Adrenal gland (tissue), 9 donors: ENCODE measurements at regions not wholly inside any gene's neighbourhood (a gene's known extent, or its start where the extent isn't known, plus 50 kb on each side); places are given as distances from the start of the nearest gene placed in this dataset.

ENCODE experiments used
- DNase-seq, 7 donors: peaks; one replicate each; pipeline ENCODE4 v3.0.0-alpha.2; 2019 to 2020
- H3K27ac ChIP-seq, 5 donors: fragments of 200-600 bp; sonication (generic) in 4 of 5; 1 replicate in 3 of 5; 2 replicates in 2 of 5; pipeline versions ENCODE4 v1.5.1 to v1.8.0; 2016 to 2020; ENCODE audit warnings: mild to moderate bottlenecking in 1 of 5
- H3K27me3 ChIP-seq: fragments of 200-600 bp; 2 replicates; pipeline ENCODE4 v1.8.0; 2021
- H3K36me3 ChIP-seq, 2 donors: fragments of 200-600 bp; replicated peaks in 1 of 2; 1 replicate in 1 of 2; 2 replicates in 1 of 2; pipeline versions ENCODE4 v1.5.1 to v1.8.0; 2018 to 2022
- H3K4me1 ChIP-seq, 2 donors: fragments of 200-600 bp; replicated peaks in 1 of 2; 1 replicate in 1 of 2; 2 replicates in 1 of 2; pipeline versions ENCODE4 v1.5.1 to v1.8.0; 2018 to 2021
- H3K4me3 ChIP-seq, 4 donors: fragments of 200-600 bp; sonication (generic) in 3 of 4; one replicate each; pipeline ENCODE4 v1.5.1; 2016 to 2018
- H3K9me3 ChIP-seq, 3 donors: fragments of 200-600 bp; sonication (generic) in 1 of 3; replicated peaks in 1 of 3; 1 replicate in 2 of 3; 2 replicates in 1 of 3; pipeline versions ENCODE4 v1.5.1 to v1.8.0; 2016 to 2021
- POLR2A ChIP-seq, 2 donors: fragments of 450-650 bp; IDR thresholded peaks; one replicate each; pipeline ENCODE4 v1.6.1; 2017; ENCODE audit warnings: antibody characterized with exemption in 2 of 2, mild to moderate bottlenecking in 2 of 2, moderate library complexity in 1 of 2
- WGBS, 4 donors: extraction: QIAGEN DNeasy Blood & Tissue Kit in 2 of 4; methylation state at CpG; one replicate each; pipeline versions ENCODE4 v1.1.5 to v1.1.7; 2013 to 2017; 5-methylcytosine and 5-hydroxymethylcytosine counted together
- intact Hi-C, 2 donors: fragments of 100-400 bp; cut with DNase I; formaldehyde crosslinking; loops; one replicate each; pipeline versions ENCODE4 v1.14.1 to v1.15.0; 2022 to 2023
- TF ChIP-seq, protein P1 (sequence below), 6 experiments: fragments of 450-650 bp in 4 of 6; fragments of 200-600 bp in 2 of 6; sonication (generic) in 1 of 6; IDR thresholded peaks; 1 replicate in 5 of 6; 2 replicates in 1 of 6; pipeline versions ENCODE4 v1.5.1 to v1.8.0; 2016 to 2021; ENCODE audit warnings: antibody characterized with exemption in 6 of 6, mild to moderate bottlenecking in 2 of 6, moderate library complexity in 1 of 6
- donor health status: healthy with polysubstance abuse.
- donor health status: Bipolar disorder and iron deficiency.
- donor health status: DM: yes; HTN: yes; CAD: no.
- donor health status: DM: no; HTN: no; CAD: no.
- donor health status: DM: no; HTN: no; CAD: no.

DNA sequence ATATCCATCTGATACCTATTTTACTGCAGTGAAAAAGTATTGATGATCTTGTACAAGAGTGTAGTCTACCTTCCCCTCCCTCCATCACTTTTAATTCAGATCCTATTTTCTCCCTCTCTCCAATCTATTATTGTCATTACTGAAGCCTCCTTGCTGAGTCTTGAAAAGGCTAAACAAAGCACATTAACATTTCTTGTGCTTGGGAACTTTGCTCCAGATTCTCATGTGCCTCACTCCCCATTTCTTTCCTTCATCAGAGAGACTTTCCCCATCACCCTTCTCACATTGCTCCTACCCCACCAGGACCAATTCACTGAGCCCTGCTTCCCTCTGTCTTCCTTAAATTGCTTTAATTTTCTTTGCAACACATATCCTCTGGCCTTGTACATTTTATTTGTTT, 736.2 kb upstream of the GCFC2 start:
- intact Hi-C loops: no loop called here

DNA sequence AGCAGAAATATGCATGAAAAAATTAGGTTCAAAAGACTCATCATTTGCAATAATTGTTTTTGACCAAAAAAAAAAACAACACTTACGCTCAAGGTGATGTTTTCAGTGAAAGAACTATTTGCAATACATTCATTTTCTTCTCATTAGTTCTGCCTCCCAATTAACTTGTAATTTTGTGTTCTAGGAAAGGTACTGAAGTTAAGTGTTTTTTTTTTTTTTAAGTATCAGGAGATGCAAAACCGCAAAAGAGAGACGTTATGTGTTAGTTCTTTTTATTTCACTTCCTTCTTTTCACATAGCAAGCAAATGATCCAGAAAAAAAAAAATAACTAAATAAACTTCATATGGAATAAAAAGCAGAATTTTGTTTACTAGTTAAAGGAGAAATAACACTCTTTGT, 735.2 kb upstream of the GCFC2 start:
- TF ChIP-seq, protein P1, sequence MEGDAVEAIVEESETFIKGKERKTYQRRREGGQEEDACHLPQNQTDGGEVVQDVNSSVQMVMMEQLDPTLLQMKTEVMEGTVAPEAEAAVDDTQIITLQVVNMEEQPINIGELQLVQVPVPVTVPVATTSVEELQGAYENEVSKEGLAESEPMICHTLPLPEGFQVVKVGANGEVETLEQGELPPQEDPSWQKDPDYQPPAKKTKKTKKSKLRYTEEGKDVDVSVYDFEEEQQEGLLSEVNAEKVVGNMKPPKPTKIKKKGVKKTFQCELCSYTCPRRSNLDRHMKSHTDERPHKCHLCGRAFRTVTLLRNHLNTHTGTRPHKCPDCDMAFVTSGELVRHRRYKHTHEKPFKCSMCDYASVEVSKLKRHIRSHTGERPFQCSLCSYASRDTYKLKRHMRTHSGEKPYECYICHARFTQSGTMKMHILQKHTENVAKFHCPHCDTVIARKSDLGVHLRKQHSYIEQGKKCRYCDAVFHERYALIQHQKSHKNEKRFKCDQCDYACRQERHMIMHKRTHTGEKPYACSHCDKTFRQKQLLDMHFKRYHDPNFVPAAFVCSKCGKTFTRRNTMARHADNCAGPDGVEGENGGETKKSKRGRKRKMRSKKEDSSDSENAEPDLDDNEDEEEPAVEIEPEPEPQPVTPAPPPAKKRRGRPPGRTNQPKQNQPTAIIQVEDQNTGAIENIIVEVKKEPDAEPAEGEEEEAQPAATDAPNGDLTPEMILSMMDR (IDR thresholded peaks at IDR 0.05): no peak
- Histone ChIP-seq H3K27ac (no peak overlapping the region), H3K36me3 (no peaks in the 10 kb centered on the region), H3K4me1 (no peaks in the 10 kb centered on the region), H3K9me3 (no peaks in the 10 kb centered on the region), H3K27me3 (no peaks in the 10 kb centered on the region), H3K4me3 (no peak overlapping the region)
- WGBS, 4 donors: 56 to 88% (median 87%) methylated on average over 3 of the region's 3 CpGs
- DNase-seq: no peak
- intact Hi-C loops: no loop called here

More for the DNA sequence above, 736.2 kb upstream of the GCFC2 start:
- no peaks in the 10 kb centered on the region for H3K4me1 ChIP-seq
- no peak for TF ChIP-seq POLR2A (IDR thresholded peaks at IDR 0.05)
- TF ChIP-seq, protein P1 (IDR thresholded peaks at IDR 0.05): no peak
- peaks cover 0 to 5% (median 0%) of the 10 kb centered on the region in 3 donors for H3K9me3 ChIP-seq
- no peaks in the 10 kb centered on the region for H3K36me3 ChIP-seq
- H3K4me3 ChIP-seq: no peak overlapping the region
- no peaks in the 10 kb centered on the region for H3K27me3 ChIP-seq
- no peak for DNase-seq
- no peak overlapping the region for H3K27ac ChIP-seq

DNA sequence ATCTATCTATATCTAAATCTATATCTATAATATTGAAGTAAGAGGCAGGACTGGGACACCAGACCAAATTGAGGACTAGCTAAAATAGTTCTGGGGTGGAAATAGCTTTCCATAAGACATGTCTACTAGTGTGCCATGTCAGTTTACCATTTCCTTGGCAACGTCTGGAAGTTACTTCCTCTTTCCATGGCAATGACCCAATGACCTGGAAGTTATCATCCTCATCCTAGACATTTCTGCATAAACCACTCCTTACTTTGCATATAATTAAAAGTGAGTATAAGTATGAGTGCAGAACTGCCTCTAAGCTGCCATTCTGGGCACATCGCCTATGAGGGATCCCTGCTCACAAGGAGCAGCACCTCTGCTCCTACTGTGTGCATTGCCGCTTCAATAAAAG, 734.0 kb upstream of the GCFC2 start:
- Histone ChIP-seq H3K27me3 (no peaks in the 10 kb centered on the region), H3K36me3 (no peaks in the 10 kb centered on the region), H3K4me3 (no peak overlapping the region), H3K9me3 (no peaks in the 10 kb centered on the region), H3K4me1 (no peaks in the 10 kb centered on the region), H3K27ac (no peak overlapping the region)
- TF ChIP-seq POLR2A (IDR thresholded peaks at IDR 0.05): no peak
- TF ChIP-seq, protein P1 (IDR thresholded peaks at IDR 0.05): no peak
- WGBS, 4 donors: 67 to 75% (median 72%) methylated on average over 3 of the region's 3 CpGs
- DNase-seq: no peak
- intact Hi-C loops: no loop called here

DNA sequence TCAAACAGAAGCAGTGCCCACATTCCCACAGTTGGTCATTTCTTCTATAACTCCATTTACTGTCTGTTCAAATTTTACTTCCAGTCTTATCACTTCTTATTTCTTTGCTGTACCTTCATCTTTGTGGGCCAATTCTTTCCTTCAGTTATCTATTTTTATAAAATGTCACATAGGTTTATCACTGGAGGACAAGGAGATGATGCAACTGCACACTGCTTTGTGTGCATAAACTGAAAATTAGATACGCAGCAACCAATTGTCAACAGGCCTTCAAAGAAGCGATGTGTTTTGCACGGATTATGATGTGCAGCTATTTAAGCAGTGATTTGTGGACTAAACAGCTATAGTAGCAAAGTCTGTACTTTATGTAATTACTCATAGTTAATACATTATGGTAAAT, 726.8 kb upstream of the GCFC2 start:
- intact Hi-C loops: no loop called here
- Histone ChIP-seq H3K4me1 (no peaks in the 10 kb centered on the region), H3K4me3 (no peak overlapping the region), H3K36me3 (no peaks in the 10 kb centered on the region), H3K27me3 (no peaks in the 10 kb centered on the region), H3K9me3 (no peaks in the 10 kb centered on the region), H3K27ac (no peak overlapping the region)
- no peak for DNase-seq
- no peak for TF ChIP-seq POLR2A (IDR thresholded peaks at IDR 0.05)
- TF ChIP-seq, protein P1 (IDR thresholded peaks at IDR 0.05): no peak
- WGBS, 4 donors: 85 to 96% (median 89%) methylated on average over 3 of the region's 3 CpGs
